Neuronal stem cell (in vitro differentiated cells): ENCODE measurements at regions not wholly inside any gene's neighbourhood (a gene's known extent, or its start where the extent isn't known, plus 50 kb on each side); places are given as distances from the start of the nearest gene placed in this dataset.

Source experiments
- DNase-seq: peaks from one replicate; pipeline ENCODE4 v3.0.0-alpha.2; 2013; ENCODE audit warnings: low spot score
- H2AFZ ChIP-seq: one replicate; pipeline ENCODE4 v1.6.1; 2013; ENCODE audit warnings: mild to moderate bottlenecking, low read length, inconsistent platforms
- H2AK5ac ChIP-seq: 2 replicates; pipeline ENCODE4 v1.6.1; 2013; ENCODE audit warnings: low read depth, mild to moderate bottlenecking, inconsistent platforms, low read length, moderate library complexity, mixed read lengths
- H2BK120ac ChIP-seq: 2 replicates; pipeline ENCODE4 v1.6.1; 2013; ENCODE audit warnings: low read depth, mild to moderate bottlenecking, inconsistent platforms, low read length, moderate library complexity, mixed read lengths
- H2BK12ac ChIP-seq: one replicate; pipeline ENCODE4 v1.6.1; 2013; ENCODE audit warnings: low read length, inconsistent platforms
- H2BK15ac ChIP-seq: 2 replicates; pipeline ENCODE4 v1.6.1; 2013; ENCODE audit warnings: mild to moderate bottlenecking, low read length, inconsistent platforms, mixed read lengths
- H2BK5ac ChIP-seq: one replicate; pipeline ENCODE4 v1.6.1; 2013; ENCODE audit warnings: inconsistent platforms, mild to moderate bottlenecking, low read length, moderate library complexity
- H3K14ac ChIP-seq: one replicate; pipeline ENCODE4 v1.6.1; 2013; ENCODE audit warnings: low read length, inconsistent platforms
- H3K18ac ChIP-seq: 2 replicates; pipeline ENCODE4 v1.6.1; 2013; ENCODE audit warnings: low read length, inconsistent platforms
- H3K23ac ChIP-seq: 2 replicates; pipeline ENCODE4 v1.6.1; 2013; ENCODE audit warnings: low read depth, mild to moderate bottlenecking, mixed read lengths, low read length, inconsistent platforms; ENCODE audit not compliant: poor library complexity
- H3K27ac ChIP-seq: replicated peaks from 3 replicates; pipeline ENCODE4 v1.5.1; 2013; ENCODE audit warnings: low read length, inconsistent platforms
- H3K27me3 ChIP-seq, 3 experiments: 2 replicates each; pipeline ENCODE4 v1.6.1; 2013; ENCODE audit warnings: low read length in 3 of 3, mild to moderate bottlenecking in 2 of 3, inconsistent platforms in 1 of 3, low read depth in 1 of 3, mixed read lengths in 1 of 3, moderate library complexity in 1 of 3; ENCODE audit not compliant: control insufficient read depth in 3 of 3, insufficient read depth in 3 of 3
- H3K36me3 ChIP-seq, 2 donors: replicated peaks in 1 of 2; 2 replicates each; pipeline ENCODE4 v1.6.1; 2013; ENCODE audit warnings: low read length in 2 of 2; ENCODE audit not compliant: control insufficient read depth in 2 of 2, insufficient read depth in 2 of 2
- H3K4ac ChIP-seq: 2 replicates; pipeline ENCODE4 v1.6.1; 2013; ENCODE audit warnings: inconsistent platforms, mild to moderate bottlenecking, low read length, moderate library complexity
- H3K4me1 ChIP-seq, 2 donors: 1 replicate in 1 of 2; 2 replicates in 1 of 2; pipeline ENCODE4 v1.6.1; 2013; ENCODE audit warnings: low read length in 2 of 2, low read depth in 1 of 2; ENCODE audit not compliant: control insufficient read depth in 2 of 2, insufficient read depth in 1 of 2
- H3K4me2 ChIP-seq: one replicate; pipeline ENCODE4 v1.6.1; 2013; ENCODE audit warnings: mild to moderate bottlenecking, low read length, inconsistent platforms; ENCODE audit not compliant: insufficient read depth, poor library complexity, severe bottlenecking
- H3K4me3 ChIP-seq, 2 donors: 2 replicates each; pipeline ENCODE4 v1.5.1; 2013; ENCODE audit warnings: low read length in 2 of 2, mild to moderate bottlenecking in 2 of 2, inconsistent platforms in 1 of 2, moderate library complexity in 1 of 2
- H3K79me1 ChIP-seq: one replicate; pipeline ENCODE4 v1.6.1; 2013; ENCODE audit warnings: low read depth, mild to moderate bottlenecking, inconsistent platforms, low read length, moderate library complexity
- H3K9ac ChIP-seq: one replicate; pipeline ENCODE4 v1.6.1; 2013; ENCODE audit warnings: mild to moderate bottlenecking, low read depth, low read length, inconsistent platforms; ENCODE audit not compliant: poor library complexity
- H3K9me3 ChIP-seq, 2 donors: replicated peaks in 1 of 2; 2 replicates each; pipeline versions ENCODE3 to v1.6.1; 2013; ENCODE audit warnings: low read length in 2 of 2, mild to moderate bottlenecking in 2 of 2, inconsistent platforms in 1 of 2, low read depth in 1 of 2, mixed read lengths in 1 of 2, moderate library complexity in 1 of 2; ENCODE audit not compliant: control insufficient read depth in 2 of 2, insufficient read depth in 1 of 2
- H4K8ac ChIP-seq: one replicate; pipeline ENCODE4 v1.6.1; 2013; ENCODE audit warnings: low read depth, mild to moderate bottlenecking, inconsistent platforms, low read length, moderate library complexity
- H4K91ac ChIP-seq: one replicate; pipeline ENCODE4 v1.6.1; 2013; ENCODE audit warnings: low read length, low read depth, mild to moderate bottlenecking, inconsistent platforms; ENCODE audit not compliant: poor library complexity
- WGBS, 2 donors: extraction: QIAGEN DNeasy Blood & Tissue Kit; methylation state at CpG; one replicate each; pipeline ENCODE4 v1.1.7; 2013; ENCODE audit warnings: missing lambda C conversion rate in 2 of 2, mixed read lengths in 1 of 2; ENCODE audit not compliant: insufficient read length in 2 of 2, insufficient replicate concordance in 1 of 2; ENCODE audit errors: extremely low coverage in 2 of 2; 5-methylcytosine and 5-hydroxymethylcytosine counted together

GRCh38 chr7:41567031-41567730 lies 135.7 kb downstream of the INHBA start:
- peaks cover 0 to 5% (median 4%) of the 10 kb centered on the region in 3 experiments for H3K27me3 ChIP-seq
- no peak overlapping the region for H2BK120ac ChIP-seq
- peaks cover 0 to 2% of the 10 kb centered on the region in 2 donors for H3K9me3 ChIP-seq
- H3K4ac ChIP-seq: no peak overlapping the region
- no peaks in the 10 kb centered on the region for H3K79me1 ChIP-seq
- no peak overlapping the region for H2AFZ ChIP-seq
- H3K36me3 ChIP-seq: no peaks in the 10 kb centered on the region
- no CpG with 5 or more reads among the region's 1 CpG for WGBS, 2 donors
- H3K4me1 ChIP-seq: peaks cover 0 to 13% of the 10 kb centered on the region in 2 donors
- H4K8ac ChIP-seq: no peak overlapping the region
- no peak overlapping the region for H3K4me2 ChIP-seq
- H2AK5ac ChIP-seq: no peak overlapping the region
- no peak overlapping the region for H3K23ac ChIP-seq
- H2BK12ac ChIP-seq: no peak overlapping the region
- H3K27ac ChIP-seq: no peak overlapping the region
- H3K4me3 ChIP-seq: no peak overlapping the region
- H3K9ac ChIP-seq: no peak overlapping the region
- peak overlapping the region; percentile 8 for H3K18ac ChIP-seq
- H4K91ac ChIP-seq: no peak overlapping the region
- H2BK5ac ChIP-seq: no peak overlapping the region
- H2BK15ac ChIP-seq: no peak overlapping the region
- no peak for DNase-seq
- no peak overlapping the region for H3K14ac ChIP-seq

DNA sequence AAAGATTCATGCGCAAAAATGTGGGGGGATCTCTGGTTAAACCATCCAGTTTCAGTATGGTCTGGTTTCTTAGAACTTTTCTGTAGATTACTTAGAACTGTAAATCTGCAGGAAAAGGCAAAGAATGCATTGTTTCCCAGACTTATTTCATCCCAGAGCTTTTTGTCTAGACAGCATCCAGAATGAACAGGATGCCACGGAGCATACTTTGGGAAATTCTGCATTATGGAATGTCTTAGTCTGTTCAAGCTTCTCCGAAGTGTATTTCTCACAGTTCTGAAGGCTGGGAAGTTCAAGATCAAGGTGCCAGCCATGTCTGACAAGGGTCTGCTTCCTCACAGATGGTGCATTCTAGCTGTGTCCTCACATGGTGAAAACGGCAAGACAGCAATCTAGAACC lies 136.3 kb downstream of the INHBA start:
- H3K23ac ChIP-seq: no peak overlapping the region
- no peak for DNase-seq
- H2BK12ac ChIP-seq: no peak overlapping the region
- H3K27me3 ChIP-seq: peaks cover 0 to 5% (median 4%) of the 10 kb centered on the region in 3 experiments
- peaks cover 0 to 2% of the 10 kb centered on the region in 2 donors for H3K9me3 ChIP-seq
- H3K36me3 ChIP-seq: no peaks in the 10 kb centered on the region
- no CpG with 5 or more reads among the region's 4 CpGs for WGBS, 2 donors
- H3K14ac ChIP-seq: no peak overlapping the region
- no peak overlapping the region for H3K18ac ChIP-seq
- no peak overlapping the region for H2BK15ac ChIP-seq
- no peak overlapping the region for H2BK120ac ChIP-seq
- H3K79me1 ChIP-seq: no peaks in the 10 kb centered on the region
- H3K27ac ChIP-seq: no peak overlapping the region
- no peak overlapping the region for H4K8ac ChIP-seq
- no peak overlapping the region for H2AFZ ChIP-seq
- H3K4me3 ChIP-seq: no peak overlapping the region
- H3K4me1 ChIP-seq: peaks cover 0 to 13% of the 10 kb centered on the region in 2 donors
- H3K4ac ChIP-seq: no peak overlapping the region
- no peak overlapping the region for H3K9ac ChIP-seq
- H4K91ac ChIP-seq: no peak overlapping the region
- no peak overlapping the region for H3K4me2 ChIP-seq
- no peak overlapping the region for H2BK5ac ChIP-seq
- H2AK5ac ChIP-seq: no peak overlapping the region

DNA sequence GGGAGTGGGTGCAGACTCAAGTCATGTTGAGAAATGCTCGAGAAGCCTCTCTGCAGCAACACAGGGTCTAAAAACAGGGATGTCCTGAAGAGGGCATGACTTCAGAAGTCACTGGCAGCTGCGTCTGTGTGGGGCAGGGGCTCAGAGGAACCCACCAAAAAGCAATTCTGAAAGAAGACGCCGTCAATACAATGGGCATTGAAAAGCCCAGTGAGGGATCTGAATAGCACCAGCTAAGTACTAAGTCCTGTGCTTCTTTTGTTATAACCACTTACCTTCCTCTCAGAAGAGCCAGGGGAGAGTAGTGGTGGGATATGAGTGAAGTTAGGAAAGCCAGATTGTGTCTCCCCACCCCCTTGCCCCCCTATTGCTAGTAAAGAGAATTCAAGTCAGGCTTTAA lies 137.2 kb downstream of the INHBA start:
- no peak for DNase-seq
- no peak overlapping the region for H3K4ac ChIP-seq
- no peak overlapping the region for H3K14ac ChIP-seq
- no peak overlapping the region for H4K8ac ChIP-seq
- peaks cover 0 to 2% of the 10 kb centered on the region in 2 donors for H3K9me3 ChIP-seq
- no peak overlapping the region for H2AK5ac ChIP-seq
- H3K27ac ChIP-seq: no peak overlapping the region
- H3K27me3 ChIP-seq: peaks cover 0 to 4% (median 3%) of the 10 kb centered on the region in 3 experiments
- no CpG with 5 or more reads among the region's 4 CpGs for WGBS, 2 donors
- H2BK15ac ChIP-seq: no peak overlapping the region
- H2BK5ac ChIP-seq: no peak overlapping the region
- H3K9ac ChIP-seq: no peak overlapping the region
- H3K18ac ChIP-seq: no peak overlapping the region
- no peaks in the 10 kb centered on the region for H3K36me3 ChIP-seq
- H3K4me2 ChIP-seq: no peak overlapping the region
- no peak overlapping the region for H2BK12ac ChIP-seq
- no peak overlapping the region for H2AFZ ChIP-seq
- H3K4me3 ChIP-seq: no peak overlapping the region
- no peak overlapping the region for H4K91ac ChIP-seq
- peaks cover 0 to 11% of the 10 kb centered on the region in 2 donors for H3K4me1 ChIP-seq
- H3K79me1 ChIP-seq: no peaks in the 10 kb centered on the region
- H2BK120ac ChIP-seq: no peak overlapping the region
- H3K23ac ChIP-seq: no peak overlapping the region

- H2BK15ac ChIP-seq: no peak overlapping the region
- DNase-seq: no peak
- peaks cover 0 to 2% of the 10 kb centered on the region in 2 donors for H3K9me3 ChIP-seq
- no peak overlapping the region for H3K4ac ChIP-seq
- H3K4me1 ChIP-seq: no peaks in the 10 kb centered on the region
- no peak overlapping the region for H4K8ac ChIP-seq
- no peak overlapping the region for H3K18ac ChIP-seq
- no peak overlapping the region for H3K27ac ChIP-seq
- WGBS, 2 donors: no CpG with 5 or more reads among the region's 3 CpGs
- no peak overlapping the region for H3K23ac ChIP-seq
- no peak overlapping the region for H4K91ac ChIP-seq
- H3K4me2 ChIP-seq: no peak overlapping the region
- H3K4me3 ChIP-seq: no peak overlapping the region
- no peak overlapping the region for H3K9ac ChIP-seq
- H3K27me3 ChIP-seq: peaks cover 0 to 4% (median 0%) of the 10 kb centered on the region in 3 experiments
- H2AK5ac ChIP-seq: no peak overlapping the region
- H3K14ac ChIP-seq: no peak overlapping the region
- no peaks in the 10 kb centered on the region for H3K79me1 ChIP-seq
- no peaks in the 10 kb centered on the region for H3K36me3 ChIP-seq
- H2AFZ ChIP-seq: no peak overlapping the region
- no peak overlapping the region for H2BK12ac ChIP-seq
- H2BK5ac ChIP-seq: no peak overlapping the region
- no peak overlapping the region for H2BK120ac ChIP-seq
These were observed 143.5 kb downstream of the INHBA start for GRCh38 chr7:41559426-41559825.
